ENCODE measurements at regions not wholly inside any gene's neighbourhood (a gene's known extent, or its start where the extent isn't known, plus 50 kb on each side); places are given as distances from the start of the nearest gene placed in this dataset.

GRCh38 chr14:44151130-44151820 lies 355.8 kb downstream of the FSCB start:
- DNase-seq (ENCODE audit: low read depth, low spot score) = no peak
- CTCF ChIA-PET = no interaction called here
- TF ChIP-seq CTCF (IDR thresholded peaks at IDR 0.05; ENCODE audit: insufficient read depth, low read length, missing control alignments) = no peak
- no peak overlapping the region for H3K4me3 ChIP-seq (ENCODE audit: low read depth, low read length)
- POLR2A ChIA-PET = no interaction called here

- no peak for DNase-seq (ENCODE audit: low read depth, low spot score)
- TF ChIP-seq CTCF (IDR thresholded peaks at IDR 0.05; ENCODE audit: insufficient read depth, low read length, missing control alignments) = no peak
- ChIA-PET POLR2A (no interaction called here), CTCF (no interaction called here)
- H3K4me3 ChIP-seq (ENCODE audit: low read depth, low read length) = no peak overlapping the region
Observed at GRCh38 chr14:44149597-44149996, 357.5 kb downstream of the FSCB start.

- no peak for TF ChIP-seq CTCF (IDR thresholded peaks at IDR 0.05; ENCODE audit: insufficient read depth, low read length, missing control alignments)
- no peak for DNase-seq (ENCODE audit: low read depth, low spot score)
- POLR2A ChIA-PET = no interaction called here
- H3K4me3 ChIP-seq (ENCODE audit: low read depth, low read length) = no peak overlapping the region
- CTCF ChIA-PET = no interaction called here
Observed at GRCh38 chr14:44142006-44142405, 365.1 kb downstream of the FSCB start.

GRCh38 chr14:44135972-44136371 lies 371.1 kb downstream of the FSCB start:
- POLR2A ChIA-PET = no interaction called here
- H3K4me3 ChIP-seq (ENCODE audit: low read depth, low read length) = no peak overlapping the region
- DNase-seq (ENCODE audit: low read depth, low spot score) = no peak

GRCh38 chr14:44131861-44132260 lies 375.2 kb downstream of the FSCB start:
- ChIA-PET CTCF (no interaction called here), POLR2A (no interaction called here)
- H3K4me3 ChIP-seq (ENCODE audit: low read depth, low read length) = no peak overlapping the region
- TF ChIP-seq CTCF (IDR thresholded peaks at IDR 0.05; ENCODE audit: insufficient read depth, low read length, missing control alignments) = no peak
- DNase-seq (ENCODE audit: low read depth, low spot score) = no peak

More at GRCh38 chr14:44135972-44136371, 371.1 kb downstream of the FSCB start:
- no peak for TF ChIP-seq CTCF (IDR thresholded peaks at IDR 0.05; ENCODE audit: insufficient read depth, low read length, missing control alignments)
- CTCF ChIA-PET = no interaction called here

- CTCF ChIA-PET = no interaction called here
- no peak for TF ChIP-seq CTCF (IDR thresholded peaks at IDR 0.05; ENCODE audit: insufficient read depth, low read length, missing control alignments)
- no peak overlapping the region for H3K4me3 ChIP-seq (ENCODE audit: low read depth, low read length)
- POLR2A ChIA-PET = no interaction called here
- DNase-seq (ENCODE audit: low read depth, low spot score) = no peak
Observed at GRCh38 chr14:44113769-44114730, 393.0 kb downstream of the FSCB start.
